ENCODE measurements at regions not wholly inside any gene's neighbourhood (a gene's known extent, or its start where the extent isn't known, plus 50 kb on each side); places are given as distances from the start of the nearest gene placed in this dataset.
"Not testable (repeated sequence)": the region's sequence is repeated elsewhere in the genome, so short reads cannot be mapped to it uniquely, and the experiment has no call there.

GRCh38 chr10:91091780-91092179 lies 128.7 kb upstream of the PCGF5 start:
- DNase-seq, result no peak

GRCh38 chr10:91096274-91096673 lies 124.2 kb upstream of the PCGF5 start:
- no peak for DNase-seq

- DNase-seq, result no peak
Observed at GRCh38 chr10:91097313-91097712, 123.2 kb upstream of the PCGF5 start.

- not testable (repeated sequence) for DNase-seq
Observed at GRCh38 chr10:91098021-91098420, 122.4 kb upstream of the PCGF5 start.

- DNase-seq, result no peak
Observed at GRCh38 chr10:91103384-91104192, 116.9 kb upstream of the PCGF5 start.

- no peak for DNase-seq
Observed at GRCh38 chr10:91104193-91105041, 116.0 kb upstream of the PCGF5 start.

GRCh38 chr10:91105269-91105668 lies 115.2 kb upstream of the PCGF5 start:
- no peak for DNase-seq

- no peak for DNase-seq
Observed at GRCh38 chr10:91108820-91109219, 111.6 kb upstream of the PCGF5 start.

GRCh38 chr10:91111060-91111459 lies 109.4 kb upstream of the PCGF5 start:
- DNase-seq, result no peak

GRCh38 chr10:91115618-91116390 lies 104.7 kb upstream of the PCGF5 start:
- no peak for DNase-seq

GRCh38 chr10:91117505-91117904 lies 103.0 kb upstream of the PCGF5 start:
- DNase-seq, result no peak

GRCh38 chr10:91120348-91120747 lies 100.1 kb upstream of the PCGF5 start:
- no peak for DNase-seq

- no peak for DNase-seq
Observed at GRCh38 chr10:91123261-91123660, 97.2 kb upstream of the PCGF5 start.

GRCh38 chr10:91124016-91124415 lies 96.4 kb upstream of the PCGF5 start:
- DNase-seq, result no peak

GRCh38 chr10:91126471-91126870 lies 94.0 kb upstream of the PCGF5 start:
- DNase-seq, result no peak

- no peak for DNase-seq
Observed at GRCh38 chr10:91127341-91128082, 93.0 kb upstream of the PCGF5 start.

- no peak for DNase-seq
Observed at GRCh38 chr10:91135113-91135512, 85.3 kb upstream of the PCGF5 start.

- no peak for DNase-seq
Observed at GRCh38 chr10:91137011-91137643, 83.3 kb upstream of the PCGF5 start.

GRCh38 chr10:91137822-91138221 lies 82.6 kb upstream of the PCGF5 start:
- DNase-seq, result no peak

GRCh38 chr10:91140995-91141549 lies 79.4 kb upstream of the PCGF5 start:
- DNase-seq, result no peak

GRCh38 chr10:91144961-91145360 lies 75.5 kb upstream of the PCGF5 start:
- no peak for DNase-seq

GRCh38 chr10:91146146-91146545 lies 74.3 kb upstream of the PCGF5 start:
- no peak for DNase-seq
